Lower leg skin (tissue), 4 donors: ENCODE measurements at regions not wholly inside any gene's neighbourhood (a gene's known extent, or its start where the extent isn't known, plus 50 kb on each side); places are given as distances from the start of the nearest gene placed in this dataset.

Experiments used
- DNase-seq, 2 donors: peaks; one replicate each; pipeline ENCODE4 v3.0.0-alpha.2; 2019; ENCODE audit warnings: low spot score in 2 of 2
- H3K4me3 ChIP-seq: fragments of 200-600 bp; sonication (generic); 2 replicates; pipeline ENCODE4 v1.5.1; 2017; ENCODE audit warnings: mild to moderate bottlenecking, low read depth; ENCODE audit not compliant: poor library complexity, severe bottlenecking
- CTCF ChIP-seq, 3 donors: fragments of 450-650 bp; IDR thresholded peaks; one replicate each; pipeline ENCODE4 v1.5.1; 2016; ENCODE audit warnings: antibody characterized with exemption in 3 of 3, mild to moderate bottlenecking in 3 of 3, moderate library complexity in 2 of 3
- POLR2A ChIP-seq, 2 donors: fragments of 450-650 bp; IDR thresholded peaks; one replicate each; pipeline ENCODE4 v1.6.1; 2016 to 2017; ENCODE audit warnings: antibody characterized with exemption in 2 of 2, mild to moderate bottlenecking in 1 of 2, moderate library complexity in 1 of 2
- WGBS, 2 donors: methylation state at CpG; one replicate each; pipeline ENCODE4 v1.1.5; 2018; 5-methylcytosine and 5-hydroxymethylcytosine counted together
- intact Hi-C: fragments of 100-400 bp; cut with DNase I; formaldehyde crosslinking; loops from one replicate; pipeline ENCODE4 v1.15.0; 2023; ENCODE audit warnings: low total_unique reads

GRCh38 chr11:115963156-115963555 lies 458.9 kb upstream of the CADM1 start:
- intact Hi-C loops, result no loop called here
- no peak overlapping the region for H3K4me3 ChIP-seq
- no peak for TF ChIP-seq CTCF (IDR thresholded peaks at IDR 0.05)
- TF ChIP-seq POLR2A (IDR thresholded peaks at IDR 0.05), result no peak
- WGBS, 2 donors, result 50 to 54% methylated on average over 6 of the region's 6 CpGs
- no peak for DNase-seq

- H3K4me3 ChIP-seq, result no peak overlapping the region
- no peak for DNase-seq
- 58 to 59% methylated on average over 11 of the region's 11 CpGs for WGBS, 2 donors
- intact Hi-C loops, result no loop called here
- TF ChIP-seq CTCF (IDR thresholded peaks at IDR 0.05), result no peak
- no peak for TF ChIP-seq POLR2A (IDR thresholded peaks at IDR 0.05)
These were observed 457.2 kb upstream of the CADM1 start for GRCh38 chr11:115961159-115962003.

- H3K4me3 ChIP-seq, result no peak overlapping the region
- DNase-seq, result no peak
- 64 to 82% methylated on average over 23 of the region's 23 CpGs for WGBS, 2 donors
- TF ChIP-seq POLR2A (IDR thresholded peaks at IDR 0.05) (no peak), CTCF (IDR thresholded peaks at IDR 0.05) (no peak)
- intact Hi-C loops, result no loop called here
These were observed 454.9 kb upstream of the CADM1 start for GRCh38 chr11:115959081-115959486.

- TF ChIP-seq POLR2A (IDR thresholded peaks at IDR 0.05) (no peak), CTCF (IDR thresholded peaks at IDR 0.05) (no peak)
- no peak for DNase-seq
- H3K4me3 ChIP-seq, result no peak overlapping the region
- intact Hi-C loops, result no loop called here
- WGBS, 2 donors, result 82 to 89% methylated on average over 20 of the region's 20 CpGs
These were observed 454.1 kb upstream of the CADM1 start for GRCh38 chr11:115958089-115959000.

- intact Hi-C loops, result no loop called here
- TF ChIP-seq POLR2A (IDR thresholded peaks at IDR 0.05), result no peak
- TF ChIP-seq CTCF (IDR thresholded peaks at IDR 0.05), result no peak
- DNase-seq, result no peak
- no peak overlapping the region for H3K4me3 ChIP-seq
- 52 to 58% methylated on average over 2 of the region's 2 CpGs for WGBS, 2 donors
These were observed 451.6 kb upstream of the CADM1 start for GRCh38 chr11:115955803-115956202.
